Epithelial cell of proximal tubule (primary cell): ENCODE measurements at regions not wholly inside any gene's neighbourhood (a gene's known extent, or its start where the extent isn't known, plus 50 kb on each side); places are given as distances from the start of the nearest gene placed in this dataset.

Experiments
- DNase-seq: peaks from one replicate; pipeline ENCODE4 v3.0.0-alpha.2; 2011; ENCODE audit warnings: low read depth
- H3K4me3 ChIP-seq: 2 replicates; pipeline ENCODE4 v1.5.1; 2011; ENCODE audit warnings: low read depth, mild to moderate bottlenecking, low read length
- TF ChIP-seq, protein P1 (sequence below): conservative IDR thresholded peaks from 2 replicates; pipeline ENCODE4 v1.5.1; 2012; ENCODE audit warnings: low read depth, mild to moderate bottlenecking, low read length

DNA sequence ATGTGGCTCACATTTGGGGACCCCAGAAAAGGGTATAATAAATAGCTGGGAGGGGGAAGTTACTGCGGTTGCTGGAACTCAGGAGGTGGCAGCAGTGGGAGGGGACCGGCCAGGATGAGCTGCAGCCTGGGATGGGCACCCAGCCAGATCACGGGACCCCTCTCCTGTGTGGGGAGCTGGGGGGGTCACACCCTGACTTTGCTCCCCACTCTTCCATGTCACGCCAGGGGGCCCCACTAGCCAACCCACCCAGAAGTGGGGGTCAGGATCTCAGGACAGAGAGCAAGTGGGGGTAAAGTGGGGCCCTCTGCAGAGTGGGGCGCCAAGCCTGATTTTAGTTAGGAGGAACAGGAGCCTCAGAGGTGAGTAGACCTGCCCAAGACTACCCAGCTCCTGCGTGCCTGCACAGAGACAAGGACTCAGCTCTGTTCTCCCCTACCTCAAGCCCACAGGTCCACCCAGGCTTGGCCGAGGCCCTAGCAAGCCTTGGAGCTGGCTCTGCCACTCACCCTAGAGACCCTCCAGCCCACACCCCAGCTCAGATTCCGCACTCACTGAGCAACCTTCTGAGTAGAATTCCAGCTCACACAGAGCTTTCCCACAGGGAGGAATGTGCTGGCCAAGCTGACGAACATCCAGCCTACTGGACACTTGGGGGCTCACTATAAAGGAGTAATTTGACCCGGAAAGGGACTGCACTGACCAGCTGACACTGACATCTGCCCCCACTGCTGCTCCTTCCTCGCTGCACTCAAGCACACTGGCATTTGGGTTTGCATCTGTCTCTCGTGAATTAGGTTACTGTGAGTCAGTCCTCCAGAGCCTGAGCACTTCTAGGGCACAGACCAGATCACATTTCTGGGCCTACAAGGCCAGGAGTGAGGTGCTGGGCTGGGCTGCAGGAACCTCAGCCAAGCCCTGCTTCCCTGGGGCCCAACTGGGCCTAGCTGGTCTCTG is 310.1 kb downstream of the C16orf95 start:
- no peak overlapping the region for H3K4me3 ChIP-seq
- TF ChIP-seq, protein P1, sequence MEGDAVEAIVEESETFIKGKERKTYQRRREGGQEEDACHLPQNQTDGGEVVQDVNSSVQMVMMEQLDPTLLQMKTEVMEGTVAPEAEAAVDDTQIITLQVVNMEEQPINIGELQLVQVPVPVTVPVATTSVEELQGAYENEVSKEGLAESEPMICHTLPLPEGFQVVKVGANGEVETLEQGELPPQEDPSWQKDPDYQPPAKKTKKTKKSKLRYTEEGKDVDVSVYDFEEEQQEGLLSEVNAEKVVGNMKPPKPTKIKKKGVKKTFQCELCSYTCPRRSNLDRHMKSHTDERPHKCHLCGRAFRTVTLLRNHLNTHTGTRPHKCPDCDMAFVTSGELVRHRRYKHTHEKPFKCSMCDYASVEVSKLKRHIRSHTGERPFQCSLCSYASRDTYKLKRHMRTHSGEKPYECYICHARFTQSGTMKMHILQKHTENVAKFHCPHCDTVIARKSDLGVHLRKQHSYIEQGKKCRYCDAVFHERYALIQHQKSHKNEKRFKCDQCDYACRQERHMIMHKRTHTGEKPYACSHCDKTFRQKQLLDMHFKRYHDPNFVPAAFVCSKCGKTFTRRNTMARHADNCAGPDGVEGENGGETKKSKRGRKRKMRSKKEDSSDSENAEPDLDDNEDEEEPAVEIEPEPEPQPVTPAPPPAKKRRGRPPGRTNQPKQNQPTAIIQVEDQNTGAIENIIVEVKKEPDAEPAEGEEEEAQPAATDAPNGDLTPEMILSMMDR: no peak
- DNase-seq: no peak

DNA sequence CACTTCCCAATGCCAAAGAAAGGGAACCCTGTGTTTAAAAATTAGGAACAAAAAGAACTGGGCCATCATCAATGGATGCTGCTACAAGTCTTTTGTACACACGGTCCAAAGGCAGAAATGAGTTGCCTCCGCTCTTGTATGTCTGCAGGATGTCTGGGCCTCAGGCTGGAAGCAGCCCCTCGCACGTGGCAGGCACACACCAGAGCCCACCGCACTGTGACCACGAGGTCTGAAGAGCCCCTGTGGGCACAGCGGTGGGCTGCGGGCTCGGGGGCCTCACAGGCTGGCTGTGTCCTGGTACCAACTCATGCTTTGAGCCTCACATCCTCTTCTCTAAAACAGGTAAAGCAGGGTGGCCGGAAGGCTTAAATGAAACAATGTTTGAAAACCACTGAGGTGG is 309.3 kb downstream of the C16orf95 start:
- no peak for DNase-seq
- TF ChIP-seq, protein P1: no peak
- H3K4me3 ChIP-seq: no peak overlapping the region

DNA sequence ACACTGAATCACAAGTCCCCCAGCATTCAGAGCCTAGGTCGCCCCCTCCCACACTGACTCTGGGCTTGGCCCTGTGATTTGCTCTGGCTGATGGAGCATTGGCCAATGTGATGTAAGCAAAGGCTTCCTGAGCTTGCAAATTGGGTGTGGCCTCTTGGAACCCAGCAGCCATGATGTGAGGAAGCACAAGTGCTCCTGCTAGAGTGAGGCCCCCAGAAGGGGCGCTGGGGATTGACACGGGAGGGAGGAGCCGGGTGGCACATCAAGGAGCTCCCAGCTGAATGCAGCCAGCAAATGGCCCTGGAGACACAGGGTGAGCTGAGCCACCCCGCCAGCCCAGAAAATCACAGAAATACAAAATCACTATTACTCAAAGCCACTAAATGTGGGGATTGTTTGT is 308.5 kb downstream of the C16orf95 start:
- TF ChIP-seq, protein P1: no peak
- H3K4me3 ChIP-seq: no peak overlapping the region
- DNase-seq: no peak

DNA sequence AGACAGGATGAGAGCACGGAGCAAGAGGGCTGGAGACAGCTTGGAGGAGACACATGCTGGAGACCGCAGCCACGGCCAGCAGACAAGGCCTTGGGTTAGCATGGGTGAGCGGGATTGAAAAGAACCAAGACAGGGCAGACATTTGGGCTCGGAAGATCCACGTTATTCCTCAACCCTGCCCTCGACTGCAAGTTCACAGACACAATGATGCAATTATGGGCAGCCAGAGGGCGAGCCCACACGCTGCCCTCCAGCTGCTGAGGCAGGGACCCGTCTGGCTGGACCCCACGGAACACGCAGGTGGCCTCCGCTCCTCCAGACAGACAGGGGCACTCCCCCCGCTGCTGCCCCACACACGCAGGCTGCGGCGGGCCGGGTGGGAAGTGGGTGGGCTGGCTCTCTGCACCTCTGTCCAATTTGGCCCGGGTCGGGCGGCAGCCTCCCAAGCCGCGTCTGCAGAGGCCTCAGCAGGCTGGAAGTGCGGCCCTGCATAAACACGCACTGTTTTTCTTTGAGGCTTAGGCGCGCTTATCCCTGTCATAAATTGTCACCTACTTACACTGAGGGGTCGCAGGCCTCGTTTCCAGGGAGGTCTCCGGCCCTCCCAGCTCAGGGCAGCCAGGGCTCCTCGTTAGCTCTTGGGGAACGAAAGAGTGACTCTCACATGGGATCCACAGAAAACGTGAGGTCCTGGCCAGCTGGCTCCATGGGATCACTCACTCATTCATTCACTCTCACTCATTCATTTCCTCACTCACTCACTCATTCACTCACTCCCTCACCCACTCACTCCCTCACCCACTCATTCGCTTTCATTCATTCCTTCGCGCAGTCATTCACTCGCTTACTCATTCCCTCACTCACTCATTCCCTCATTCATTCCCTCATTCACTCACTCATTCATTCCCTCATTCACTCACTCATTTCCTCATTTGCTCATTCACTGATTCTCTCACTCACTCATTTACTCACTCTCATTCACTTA is 303.9 kb downstream of the C16orf95 start:
- no peak for DNase-seq
- H3K4me3 ChIP-seq: no peak overlapping the region
- TF ChIP-seq, protein P1: no peak

DNA sequence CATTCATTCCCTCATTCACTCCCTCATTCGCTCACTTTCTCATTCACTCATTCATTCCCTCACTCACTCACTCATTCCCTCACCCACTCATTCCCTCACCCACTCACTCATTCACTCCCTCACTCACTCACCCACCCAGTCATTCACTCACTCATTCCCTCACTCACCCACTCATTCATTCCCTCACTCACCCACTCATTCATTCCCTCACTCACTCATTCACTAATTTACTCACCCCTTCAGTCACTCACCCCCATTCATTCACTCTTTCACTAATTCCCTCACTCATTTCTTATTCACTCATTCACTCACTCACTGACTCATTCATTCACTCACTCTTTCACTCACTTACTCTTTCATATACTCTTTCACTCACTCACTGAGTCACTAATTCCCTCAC is 303.1 kb downstream of the C16orf95 start:
- H3K4me3 ChIP-seq: no peak overlapping the region
- TF ChIP-seq, protein P1: no peak
- no peak for DNase-seq

DNA sequence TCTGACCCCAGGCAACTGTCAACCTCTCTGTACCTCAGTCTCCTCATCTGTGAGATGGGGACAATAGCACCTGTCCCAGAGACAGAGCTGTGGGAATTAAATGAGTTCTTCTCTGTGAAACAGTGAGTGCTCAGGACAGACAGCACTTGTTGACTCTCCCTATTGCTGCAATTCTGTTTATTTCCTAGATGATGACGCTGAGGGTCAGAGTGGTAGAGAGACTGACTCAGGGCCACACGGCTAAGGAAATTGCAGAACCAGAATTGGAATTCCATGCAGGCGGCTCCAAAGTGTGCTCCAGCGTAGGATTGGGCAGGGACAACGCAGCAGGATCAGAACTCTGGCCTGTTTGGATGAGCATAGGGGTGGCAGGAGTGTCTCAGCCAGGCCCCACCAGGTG is 302.2 kb downstream of the C16orf95 start:
- TF ChIP-seq, protein P1: no peak
- no peak for DNase-seq
- no peak overlapping the region for H3K4me3 ChIP-seq
